ENCODE measurements at regions not wholly inside any gene's neighbourhood (a gene's known extent, or its start where the extent isn't known, plus 50 kb on each side); places are given as distances from the start of the nearest gene placed in this dataset.
"Not testable (repeated sequence)": the region's sequence is repeated elsewhere in the genome, so short reads cannot be mapped to it uniquely, and the experiment has no call there.

DNA sequence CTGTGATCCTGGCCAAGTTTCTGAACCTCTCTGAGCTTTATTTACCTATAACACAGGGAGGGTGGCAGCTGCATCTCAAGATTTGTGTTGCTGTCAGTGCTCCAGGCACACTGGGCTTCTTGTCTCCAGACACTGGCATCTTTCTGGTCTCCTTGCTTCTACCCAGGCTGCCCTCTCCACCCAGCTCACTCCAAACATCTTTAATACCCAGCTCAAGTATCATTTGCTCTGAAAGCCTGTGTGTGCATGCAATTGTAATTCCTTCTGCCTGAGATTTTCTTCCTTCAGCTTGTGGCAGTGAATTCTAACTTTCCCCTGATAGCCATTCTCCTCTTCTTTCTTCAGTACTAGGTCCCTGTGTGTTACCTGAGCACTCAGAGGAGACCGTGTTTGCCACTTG, 50.7 kb upstream of the USP7 start:
- DNase-seq, result no peak
- no peak overlapping the region for H3K27ac Mint-ChIP-seq
- TF ChIP-seq, protein P1, sequence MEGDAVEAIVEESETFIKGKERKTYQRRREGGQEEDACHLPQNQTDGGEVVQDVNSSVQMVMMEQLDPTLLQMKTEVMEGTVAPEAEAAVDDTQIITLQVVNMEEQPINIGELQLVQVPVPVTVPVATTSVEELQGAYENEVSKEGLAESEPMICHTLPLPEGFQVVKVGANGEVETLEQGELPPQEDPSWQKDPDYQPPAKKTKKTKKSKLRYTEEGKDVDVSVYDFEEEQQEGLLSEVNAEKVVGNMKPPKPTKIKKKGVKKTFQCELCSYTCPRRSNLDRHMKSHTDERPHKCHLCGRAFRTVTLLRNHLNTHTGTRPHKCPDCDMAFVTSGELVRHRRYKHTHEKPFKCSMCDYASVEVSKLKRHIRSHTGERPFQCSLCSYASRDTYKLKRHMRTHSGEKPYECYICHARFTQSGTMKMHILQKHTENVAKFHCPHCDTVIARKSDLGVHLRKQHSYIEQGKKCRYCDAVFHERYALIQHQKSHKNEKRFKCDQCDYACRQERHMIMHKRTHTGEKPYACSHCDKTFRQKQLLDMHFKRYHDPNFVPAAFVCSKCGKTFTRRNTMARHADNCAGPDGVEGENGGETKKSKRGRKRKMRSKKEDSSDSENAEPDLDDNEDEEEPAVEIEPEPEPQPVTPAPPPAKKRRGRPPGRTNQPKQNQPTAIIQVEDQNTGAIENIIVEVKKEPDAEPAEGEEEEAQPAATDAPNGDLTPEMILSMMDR (IDR thresholded peaks at IDR 0.05), result no peak
- H3K36me3 Mint-ChIP-seq (ENCODE audit: low read depth), result peaks cover 6% of the 10 kb centered on the region
- peaks cover 15% of the 10 kb centered on the region for H3K27me3 Mint-ChIP-seq
- ATAC-seq, result no peak
- peaks cover 2% of the 10 kb centered on the region for H3K4me1 Mint-ChIP-seq (ENCODE audit: low read depth)
- ChIA-PET POLR2A (no interaction called here), CTCF (no interaction called here)
- H3K4me3 Mint-ChIP-seq, result no peak overlapping the region
- intact Hi-C loops (cut with micrococcal nuclease), result no loop called here
- H3K9me3 Mint-ChIP-seq, result peaks cover 7% of the 10 kb centered on the region

DNA sequence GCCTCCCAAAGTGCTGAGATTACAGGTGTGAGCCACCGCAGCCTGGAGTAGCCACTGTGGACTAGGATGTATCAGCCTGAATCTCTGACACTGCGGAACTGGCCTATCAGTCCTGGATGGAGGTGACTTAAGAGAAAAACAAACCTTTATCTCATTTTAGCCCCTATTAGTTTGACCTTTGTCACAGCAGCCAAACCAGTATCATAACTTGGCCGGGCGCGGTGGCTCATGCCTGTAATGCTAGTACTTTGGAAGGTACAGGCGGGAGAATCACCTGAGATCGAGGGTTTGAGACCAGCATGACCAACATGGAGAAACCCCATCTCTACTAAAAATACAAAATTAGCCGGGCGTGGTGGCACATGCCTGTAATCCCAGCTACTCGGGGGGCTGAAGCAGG, 51.8 kb upstream of the USP7 start:
- Mint-ChIP-seq H3K27me3 (peaks cover 12% of the 10 kb centered on the region), H3K36me3 (ENCODE audit: low read depth) (peaks cover 6% of the 10 kb centered on the region), H3K4me1 (ENCODE audit: low read depth) (peaks cover 2% of the 10 kb centered on the region), H3K4me3 (no peak overlapping the region), H3K27ac (no peak overlapping the region), H3K9me3 (peaks cover 7% of the 10 kb centered on the region)
- ChIA-PET POLR2A (no interaction called here), CTCF (no interaction called here)
- intact Hi-C loops (cut with micrococcal nuclease), result no loop called here
- DNase-seq (no peak), ATAC-seq (no peak)
- TF ChIP-seq, protein P1 (IDR thresholded peaks at IDR 0.05), result no peak

DNA sequence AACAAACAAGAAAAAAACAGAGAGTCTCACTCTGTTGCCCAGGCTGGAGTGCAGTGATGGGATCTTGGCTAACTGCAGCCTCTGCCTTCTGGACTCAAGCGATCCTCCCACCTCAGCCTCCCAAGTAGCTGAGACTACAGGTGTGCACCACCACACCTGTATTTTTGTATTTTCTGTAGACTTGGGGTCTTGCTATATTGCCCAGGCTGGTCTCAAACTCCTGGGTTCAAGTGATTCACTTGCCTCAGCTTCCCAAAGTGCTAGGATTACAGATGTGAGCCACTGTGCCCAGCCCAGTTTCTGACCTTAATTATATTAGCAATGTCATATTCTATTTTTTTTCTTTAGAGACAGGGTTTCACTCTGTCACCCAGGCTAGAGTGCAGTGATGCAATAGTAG, 52.3 kb upstream of the USP7 start:
- H3K4me1 Mint-ChIP-seq (ENCODE audit: low read depth); H3K27ac Mint-ChIP-seq; intact Hi-C loops (cut with micrococcal nuclease); H3K9me3 Mint-ChIP-seq; DNase-seq; H3K36me3 Mint-ChIP-seq (ENCODE audit: low read depth); CTCF ChIA-PET; POLR2A ChIA-PET; H3K27me3 Mint-ChIP-seq; H3K4me3 Mint-ChIP-seq; ATAC-seq: not testable (repeated sequence)

DNA sequence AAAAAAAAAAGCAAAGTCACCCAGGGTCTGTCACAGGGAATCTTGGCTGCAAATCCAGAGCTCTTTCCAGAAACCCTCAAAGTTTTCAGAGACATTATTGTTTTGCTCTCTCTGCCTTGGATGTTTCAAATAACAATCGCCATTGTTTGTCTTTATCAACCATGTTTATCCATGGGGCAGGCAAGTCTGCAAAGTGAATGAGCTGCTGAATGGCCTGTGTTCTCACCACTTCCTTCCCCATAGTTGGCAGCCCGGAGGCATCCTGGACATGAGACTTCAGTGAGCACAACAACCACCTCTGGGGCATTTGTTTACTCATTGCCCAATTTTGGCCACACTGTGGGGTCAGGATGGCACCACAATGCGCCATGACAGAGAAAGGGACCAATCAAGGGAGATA, 53.1 kb upstream of the USP7 start:
- Mint-ChIP-seq H3K27me3 (peaks cover 10% of the 10 kb centered on the region), H3K27ac (no peak overlapping the region), H3K4me3 (no peak overlapping the region), H3K9me3 (peaks cover 7% of the 10 kb centered on the region), H3K4me1 (ENCODE audit: low read depth) (peaks cover 2% of the 10 kb centered on the region), H3K36me3 (ENCODE audit: low read depth) (peaks cover 6% of the 10 kb centered on the region)
- intact Hi-C loops (cut with micrococcal nuclease), result no loop called here
- CTCF ChIA-PET, result no interaction called here
- DNase-seq, result no peak
- POLR2A ChIA-PET, result no interaction called here
- TF ChIP-seq, protein P1 (IDR thresholded peaks at IDR 0.05), result no peak
- no peak for ATAC-seq

DNA sequence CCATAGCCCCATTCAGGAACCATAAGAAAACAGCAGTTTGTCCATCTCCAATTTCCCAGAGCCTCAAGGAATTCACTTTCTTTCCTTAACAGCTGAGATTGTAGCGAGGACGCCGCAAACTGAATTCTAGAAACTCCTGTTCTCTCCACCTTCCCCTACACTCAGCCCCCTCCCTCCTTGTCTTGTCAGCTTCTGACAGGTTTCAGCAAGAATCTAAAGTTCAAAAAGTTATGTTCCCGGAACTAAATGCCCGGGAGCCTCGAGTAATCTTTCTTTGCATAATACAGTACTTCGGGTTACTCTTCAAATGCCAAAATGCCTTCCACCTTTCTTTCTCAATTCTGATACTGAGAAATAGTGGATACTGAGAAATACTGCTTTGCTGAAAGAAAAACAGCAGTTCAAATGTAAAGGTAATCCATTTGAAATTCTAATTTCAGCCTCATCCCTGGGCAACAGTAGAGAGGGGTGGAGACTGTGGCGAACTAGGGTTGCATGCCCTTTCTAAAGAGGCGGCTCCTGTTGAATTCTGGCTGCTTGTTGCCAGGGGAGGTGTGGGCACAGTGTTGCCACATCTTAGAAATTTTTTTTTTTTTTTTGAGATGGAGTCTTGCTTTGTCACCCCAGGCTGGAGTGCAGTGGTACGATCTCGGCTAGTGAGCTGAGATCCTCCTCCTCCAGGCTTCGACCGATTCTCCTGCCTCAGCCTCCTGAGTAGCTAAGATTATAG, 63.5 kb upstream of the USP7 start:
- no peak overlapping the region for H3K4me3 Mint-ChIP-seq
- POLR2A ChIA-PET, result no interaction called here

DNA sequence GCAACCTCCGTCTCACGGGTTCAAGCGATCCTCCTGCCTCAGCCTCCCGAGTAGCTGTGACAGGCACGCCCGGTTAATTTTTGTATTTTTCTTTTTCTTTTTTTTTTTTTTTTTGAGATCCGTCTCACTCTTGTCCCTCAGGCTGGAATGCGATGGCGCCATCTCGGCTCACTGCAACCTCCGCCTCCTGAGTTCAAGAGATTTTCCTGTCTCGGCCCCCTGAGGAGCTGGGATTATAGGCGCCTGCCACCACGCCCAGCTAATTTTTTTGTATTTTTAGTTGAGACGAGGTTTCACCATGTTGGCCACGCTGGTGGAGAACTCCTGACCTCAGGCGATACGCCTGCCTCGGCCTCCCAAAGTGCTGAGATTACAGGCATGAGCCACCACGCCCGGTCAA, 63.0 kb upstream of the HAPSTR1 start:
- H3K27me3 Mint-ChIP-seq; H3K36me3 Mint-ChIP-seq (ENCODE audit: low read depth); H3K9me3 Mint-ChIP-seq; DNase-seq; POLR2A ChIA-PET; H3K27ac Mint-ChIP-seq; ATAC-seq; H3K4me1 Mint-ChIP-seq (ENCODE audit: low read depth); intact Hi-C loops (cut with micrococcal nuclease); H3K4me3 Mint-ChIP-seq: not testable (repeated sequence)
- CTCF ChIA-PET, result interaction anchor here (1.0 to 1.1 kb wide), 2 partner anchors 20 to 22 kb away, joined by 3 to 4 read pairs; no protein-coding TSS in a partner anchor

More for the DNA sequence above, 63.5 kb upstream of the USP7 start:
- Mint-ChIP-seq H3K27ac (no peak overlapping the region), H3K9me3 (no peaks in the 10 kb centered on the region), H3K4me1 (ENCODE audit: low read depth) (no peaks in the 10 kb centered on the region), H3K36me3 (ENCODE audit: low read depth) (no peaks in the 10 kb centered on the region), H3K27me3 (peaks cover 1% of the 10 kb centered on the region)
- ATAC-seq (no peak), DNase-seq (no peak)
- CTCF ChIA-PET, result interaction anchor here (0.6 to 1.0 kb wide), 2 partner anchors 19 to 454 kb away, joined by 3 read pairs; no protein-coding TSS in a partner anchor
- TF ChIP-seq, protein P1 (IDR thresholded peaks at IDR 0.05), result no peak
- intact Hi-C loops (cut with micrococcal nuclease), result no loop called here
